Transverse colon (tissue), 4 donors: ENCODE measurements at regions not wholly inside any gene's neighbourhood (a gene's known extent, or its start where the extent isn't known, plus 50 kb on each side); places are given as distances from the start of the nearest gene placed in this dataset.

Experiments
- DNase-seq: peaks from one replicate; pipeline ENCODE4 v3.0.0-alpha.2; 2019
- H3K27ac ChIP-seq, 4 donors: fragments of 200-600 bp; sonication (generic); 2 replicates each; pipeline ENCODE4 v1.5.1; 2016 to 2018; ENCODE audit warnings: inconsistent platforms in 4 of 4
- H3K27me3 ChIP-seq: fragments of 200-600 bp; sonication (generic); 2 replicates; pipeline ENCODE4 v1.5.1; 2017; ENCODE audit warnings: inconsistent platforms
- H3K36me3 ChIP-seq, 4 donors: fragments of 200-600 bp; sonication (generic); 2 replicates each; pipeline ENCODE4 v1.5.1; 2017 to 2019; ENCODE audit warnings: inconsistent platforms in 4 of 4
- H3K4me1 ChIP-seq, 4 donors: fragments of 200-600 bp; sonication (generic); 2 replicates each; pipeline ENCODE4 v1.5.1; 2017 to 2020; ENCODE audit warnings: inconsistent platforms in 4 of 4
- H3K4me3 ChIP-seq, 4 donors: fragments of 200-600 bp; sonication (generic); 1 replicate in 1 of 4; 2 replicates in 3 of 4; pipeline versions ENCODE4 v1.5.1 to v1.6.1; 2017 to 2019; ENCODE audit warnings: inconsistent platforms in 4 of 4
- H3K9me3 ChIP-seq, 2 donors: fragments of 200-600 bp; sonication (generic); 2 replicates each; pipeline ENCODE4 v1.5.1; 2017 to 2019; ENCODE audit warnings: inconsistent platforms in 2 of 2
- EP300 ChIP-seq: sonication (generic); formaldehyde crosslinking; IDR thresholded peaks from one replicate; pipeline ENCODE4 v1.6.1; 2017; ENCODE audit warnings: antibody characterized with exemption, low read depth
- POLR2A ChIP-seq: fragments of 450-650 bp; IDR thresholded peaks from one replicate; pipeline ENCODE4 v1.6.1; 2016; ENCODE audit warnings: antibody characterized with exemption, mild to moderate bottlenecking, moderate library complexity
- POLR2AphosphoS5 ChIP-seq, 3 donors: sonication (generic); formaldehyde crosslinking; IDR thresholded peaks; one replicate each; pipeline ENCODE4 v1.6.1; 2016; ENCODE audit warnings: antibody characterized with exemption in 3 of 3
- WGBS, 2 donors: methylation state at CpG; one replicate each; pipeline ENCODE4 v1.1.5; 2018; ENCODE audit warnings: low coverage in 1 of 2; 5-methylcytosine and 5-hydroxymethylcytosine counted together
- in situ Hi-C, 4 donors: fragments of 200-750 bp; cut with MboI; loops; one replicate each; pipeline versions ENCODE4 v1.15.0 to v1.15.1; 2017; ENCODE audit warnings: low sequenced_read_pairs in 3 of 4, low pct_ligation_motif_present in 1 of 4, low pct_unique_long_range_greater_than_20kb in 1 of 4
- intact Hi-C: fragments of 100-400 bp; cut with DNase I; formaldehyde crosslinking; loops from one replicate; pipeline ENCODE4 v1.15.1; 2023; ENCODE audit warnings: low total_unique reads
- TF ChIP-seq, protein P1 (sequence below), 5 experiments: fragments of 200-600 bp in 3 of 5; fragments of 450-650 bp in 2 of 5; sonication (generic) in 3 of 5; IDR thresholded peaks; 1 replicate in 2 of 5; 2 replicates in 3 of 5; pipeline ENCODE4 v1.5.1; 2016 to 2017; ENCODE audit warnings: antibody characterized with exemption in 5 of 5, inconsistent platforms in 3 of 5, mild to moderate bottlenecking in 2 of 5, moderate library complexity in 1 of 5

DNA sequence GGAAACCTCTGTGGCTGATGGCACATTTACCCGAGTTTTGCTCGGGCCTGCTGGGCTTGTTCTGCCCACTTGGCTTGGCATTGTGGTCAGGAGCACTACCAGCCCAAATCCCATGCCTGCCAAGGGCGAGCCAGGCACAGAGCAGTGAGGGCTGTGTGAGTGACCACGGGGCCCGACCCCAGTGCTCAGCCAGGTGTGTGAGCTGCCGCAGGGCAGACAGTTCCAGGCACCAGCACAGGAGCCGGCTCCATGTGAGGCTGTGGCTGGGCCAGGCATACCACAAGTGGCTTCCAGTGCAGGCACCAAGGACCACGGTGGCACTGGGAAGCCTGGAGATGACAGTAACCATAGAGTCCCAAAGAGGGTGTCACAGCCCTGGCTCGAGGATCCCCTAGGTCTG is 1225.5 kb upstream of the GJE1 start:
- Histone ChIP-seq H3K9me3 (no peaks in the 10 kb centered on the region), H3K36me3 (no peaks in the 10 kb centered on the region), H3K4me1 (no peaks in the 10 kb centered on the region), H3K27ac (no peak overlapping the region), H3K4me3 (no peak overlapping the region), H3K27me3 (no peaks in the 10 kb centered on the region)
- TF ChIP-seq EP300 (no peak), POLR2AphosphoS5 (IDR thresholded peaks at IDR 0.05) (no peak), POLR2A (no peak)
- TF ChIP-seq, protein P1, sequence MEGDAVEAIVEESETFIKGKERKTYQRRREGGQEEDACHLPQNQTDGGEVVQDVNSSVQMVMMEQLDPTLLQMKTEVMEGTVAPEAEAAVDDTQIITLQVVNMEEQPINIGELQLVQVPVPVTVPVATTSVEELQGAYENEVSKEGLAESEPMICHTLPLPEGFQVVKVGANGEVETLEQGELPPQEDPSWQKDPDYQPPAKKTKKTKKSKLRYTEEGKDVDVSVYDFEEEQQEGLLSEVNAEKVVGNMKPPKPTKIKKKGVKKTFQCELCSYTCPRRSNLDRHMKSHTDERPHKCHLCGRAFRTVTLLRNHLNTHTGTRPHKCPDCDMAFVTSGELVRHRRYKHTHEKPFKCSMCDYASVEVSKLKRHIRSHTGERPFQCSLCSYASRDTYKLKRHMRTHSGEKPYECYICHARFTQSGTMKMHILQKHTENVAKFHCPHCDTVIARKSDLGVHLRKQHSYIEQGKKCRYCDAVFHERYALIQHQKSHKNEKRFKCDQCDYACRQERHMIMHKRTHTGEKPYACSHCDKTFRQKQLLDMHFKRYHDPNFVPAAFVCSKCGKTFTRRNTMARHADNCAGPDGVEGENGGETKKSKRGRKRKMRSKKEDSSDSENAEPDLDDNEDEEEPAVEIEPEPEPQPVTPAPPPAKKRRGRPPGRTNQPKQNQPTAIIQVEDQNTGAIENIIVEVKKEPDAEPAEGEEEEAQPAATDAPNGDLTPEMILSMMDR (IDR thresholded peaks at IDR 0.05): no peak
- no peak for DNase-seq
- intact Hi-C loops: no loop called here
- 94% methylated on average over 8 of the region's 9 CpGs; no CpG with 5 or more reads in 1 of the 2 donors for WGBS, 2 donors
- in situ Hi-C loops: no loop called here

DNA sequence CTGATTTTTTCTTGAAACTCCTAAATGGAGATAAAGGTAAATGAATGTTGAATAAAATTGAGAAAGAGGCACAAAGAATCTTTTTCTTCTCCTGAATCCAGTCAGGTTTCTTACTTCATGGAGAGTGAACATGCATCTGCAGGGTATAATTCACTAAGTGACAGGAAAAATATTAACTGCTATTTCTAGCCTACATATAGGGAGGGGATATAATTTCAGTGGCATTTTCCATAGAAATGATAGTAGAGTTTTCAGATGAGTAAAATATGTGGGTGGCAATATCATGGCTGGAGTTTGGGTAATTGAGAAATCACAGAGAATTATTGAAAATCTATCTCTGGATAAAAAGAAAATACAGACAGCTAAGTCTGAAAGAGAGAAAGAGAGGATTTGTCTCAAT is 1227.0 kb upstream of the GJE1 start:
- in situ Hi-C loops: no loop called here
- intact Hi-C loops: no loop called here
- peaks cover 0 to 7% of the 10 kb centered on the region in 2 donors for H3K9me3 ChIP-seq
- no peak for DNase-seq
- H3K4me3 ChIP-seq: no peak overlapping the region
- TF ChIP-seq, protein P1 (IDR thresholded peaks at IDR 0.05): no peak
- TF ChIP-seq POLR2AphosphoS5 (IDR thresholded peaks at IDR 0.05): no peak
- TF ChIP-seq POLR2A: no peak
- TF ChIP-seq EP300: no peak
- no peaks in the 10 kb centered on the region for H3K4me1 ChIP-seq
- no peaks in the 10 kb centered on the region for H3K27me3 ChIP-seq
- no peaks in the 10 kb centered on the region for H3K36me3 ChIP-seq
- no peak overlapping the region for H3K27ac ChIP-seq

DNA sequence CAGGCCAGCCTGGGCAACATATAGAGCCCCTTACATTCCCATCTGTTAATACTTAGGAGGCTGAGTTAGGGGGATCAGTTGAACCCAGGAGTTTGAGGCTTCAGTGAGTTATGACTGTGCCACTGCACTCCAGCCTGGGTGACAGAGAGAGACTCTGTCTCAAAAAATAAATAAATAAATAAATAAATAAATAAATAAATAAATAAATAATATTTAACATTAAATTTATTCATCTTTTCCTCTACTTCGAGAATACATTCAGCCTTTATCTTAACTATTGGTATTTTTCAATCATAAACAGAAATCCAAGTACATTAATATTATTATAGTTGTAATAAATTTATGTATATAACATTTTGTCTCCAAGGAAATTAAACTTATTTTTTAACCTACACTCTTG is 1227.7 kb upstream of the GJE1 start:
- DNase-seq: no peak
- peaks cover 0 to 7% of the 10 kb centered on the region in 2 donors for H3K9me3 ChIP-seq
- intact Hi-C loops: no loop called here
- H3K4me3 ChIP-seq: no peak overlapping the region
- in situ Hi-C loops: no loop called here
- H3K4me1 ChIP-seq: no peaks in the 10 kb centered on the region
- no peaks in the 10 kb centered on the region for H3K36me3 ChIP-seq
- no peak overlapping the region for H3K27ac ChIP-seq
- TF ChIP-seq POLR2A (no peak), POLR2AphosphoS5 (IDR thresholded peaks at IDR 0.05) (no peak), EP300 (no peak)
- TF ChIP-seq, protein P1 (IDR thresholded peaks at IDR 0.05): no peak
- WGBS, 2 donors: 78 to 86% methylated on average over 1 of the region's 1 CpG
- H3K27me3 ChIP-seq: no peaks in the 10 kb centered on the region

DNA sequence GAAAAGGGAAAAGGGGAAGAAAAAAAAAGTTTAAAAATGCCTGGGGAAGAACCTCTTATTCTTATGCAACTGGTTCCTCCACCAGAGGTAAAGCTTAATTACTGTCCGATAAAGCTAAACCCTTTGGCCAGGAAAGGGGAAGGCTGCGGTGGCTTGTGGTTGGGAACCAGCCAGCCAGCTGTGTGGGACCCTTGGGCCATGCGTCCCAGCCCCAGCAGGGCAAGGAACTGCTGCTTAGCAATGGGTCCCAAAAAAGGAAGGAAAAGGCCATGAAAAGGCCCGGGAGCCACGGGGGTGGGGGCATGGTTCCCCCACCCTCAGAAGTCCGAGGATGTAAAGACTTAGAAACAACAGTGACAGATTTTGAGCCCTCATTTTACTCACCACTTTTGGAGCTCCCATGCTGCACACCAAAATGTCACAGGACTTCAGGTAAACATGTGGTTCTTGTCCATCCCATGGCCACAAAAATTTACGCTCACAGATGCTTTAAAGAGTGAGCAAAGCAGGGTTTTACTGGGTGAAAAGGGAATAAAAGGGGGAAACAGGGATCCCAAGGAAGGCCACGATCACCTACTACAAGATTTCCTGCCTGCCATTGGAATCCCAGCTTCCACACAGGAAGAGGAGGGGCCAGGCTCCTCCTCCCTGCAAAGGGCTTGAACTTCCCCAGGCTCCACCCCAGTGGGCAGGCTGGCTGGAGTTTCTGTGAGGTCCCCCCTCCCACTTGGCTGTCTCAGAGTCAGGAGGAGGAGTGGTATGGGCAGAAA is 1234.7 kb upstream of the GJE1 start:
- intact Hi-C loops: no loop called here
- Histone ChIP-seq H3K4me1 (no peaks in the 10 kb centered on the region), H3K36me3 (no peaks in the 10 kb centered on the region), H3K9me3 (peaks cover 0 to 7% of the 10 kb centered on the region in 2 donors), H3K27ac (peak overlapping the region in 1 of 4 donors; percentile 35), H3K27me3 (no peaks in the 10 kb centered on the region), H3K4me3 (no peak overlapping the region)
- WGBS, 2 donors: 69 to 73% methylated on average over 8 of the region's 8 CpGs
- in situ Hi-C loops: no loop called here
- peak; percentile 20 for DNase-seq
- TF ChIP-seq POLR2AphosphoS5 (IDR thresholded peaks at IDR 0.05) (no peak), POLR2A (no peak), EP300 (no peak)
- TF ChIP-seq, protein P1 (IDR thresholded peaks at IDR 0.05): no peak
